Kidney tubule cell (primary cell): ENCODE measurements at regions not wholly inside any gene's neighbourhood (a gene's known extent, or its start where the extent isn't known, plus 50 kb on each side); places are given as distances from the start of the nearest gene placed in this dataset.

Source experiments
- DNase-seq: peaks from one replicate; pipeline ENCODE4 v3.0.0-alpha.2; 2018; ENCODE audit warnings: low spot score

- DNase-seq: no peak
Observed at GRCh38 chr13:69423844-69424243, 683.8 kb upstream of the ATXN8OS start.

- DNase-seq: no peak
Observed at GRCh38 chr13:69418319-69418718, 689.3 kb upstream of the ATXN8OS start.

- no peak for DNase-seq
Observed at GRCh38 chr13:69410761-69411160, 696.9 kb upstream of the ATXN8OS start.

- no peak for DNase-seq
Observed at GRCh38 chr13:69391756-69392155, 715.9 kb upstream of the ATXN8OS start.

GRCh38 chr13:69389899-69390298 lies 717.7 kb upstream of the ATXN8OS start:
- no peak for DNase-seq

- no peak for DNase-seq
Observed at GRCh38 chr13:69373747-69374425, 733.7 kb upstream of the ATXN8OS start.

GRCh38 chr13:69363360-69363759 lies 744.3 kb upstream of the ATXN8OS start:
- no peak for DNase-seq

- DNase-seq: no peak
Observed at GRCh38 chr13:69331245-69331644, 776.4 kb upstream of the ATXN8OS start.

- DNase-seq: peak; percentile 40
Observed at GRCh38 chr13:69324090-69324886, 783.3 kb upstream of the ATXN8OS start.

- DNase-seq: peak; percentile 3
Observed at GRCh38 chr13:69319656-69320055, 788.0 kb upstream of the ATXN8OS start.

- DNase-seq: no peak
Observed at GRCh38 chr13:69315039-69315438, 792.6 kb upstream of the ATXN8OS start.

- no peak for DNase-seq
Observed at GRCh38 chr13:69306766-69307165, 800.9 kb upstream of the ATXN8OS start.

- no peak for DNase-seq
Observed at GRCh38 chr13:69300131-69300530, 807.5 kb upstream of the ATXN8OS start.

- DNase-seq: no peak
Observed at GRCh38 chr13:69296130-69296529, 811.5 kb upstream of the ATXN8OS start.

GRCh38 chr13:69292789-69293425 lies 814.7 kb upstream of the ATXN8OS start:
- no peak for DNase-seq

GRCh38 chr13:69291292-69291906 lies 816.2 kb upstream of the ATXN8OS start:
- no peak for DNase-seq

GRCh38 chr13:69288026-69288425 lies 819.6 kb upstream of the ATXN8OS start:
- no peak for DNase-seq

GRCh38 chr13:69287050-69287698 lies 820.5 kb upstream of the ATXN8OS start:
- DNase-seq: no peak

- DNase-seq: no peak
Observed at GRCh38 chr13:69283837-69284236, 823.8 kb upstream of the ATXN8OS start.

GRCh38 chr13:69283301-69283700 lies 824.3 kb upstream of the ATXN8OS start:
- DNase-seq: no peak

GRCh38 chr13:69280399-69280798 lies 827.2 kb upstream of the ATXN8OS start:
- no peak for DNase-seq

- DNase-seq: no peak
Observed at GRCh38 chr13:69279213-69279612, 828.4 kb upstream of the ATXN8OS start.
